ENCODE measurements at regions not wholly inside any gene's neighbourhood (a gene's known extent, or its start where the extent isn't known, plus 50 kb on each side); places are given as distances from the start of the nearest gene placed in this dataset.

- no peak for TF ChIP-seq CTCF (IDR thresholded peaks at IDR 0.05; ENCODE audit: extremely low read depth, low read depth, low read length)
- no peak overlapping the region for H3K4me2 ChIP-seq (ENCODE audit: insufficient read depth, low read length)
- H3K9me3 ChIP-seq (ENCODE audit: low read depth, low read length), result no peaks in the 10 kb centered on the region
- H2AFZ ChIP-seq (ENCODE audit: low read length), result no peak overlapping the region
- H3K27ac ChIP-seq (ENCODE audit: low read depth, low read length), result no peak overlapping the region
- H3K4me1 ChIP-seq (ENCODE audit: insufficient read depth, low read length), result no peaks in the 10 kb centered on the region
- H3K27me3 ChIP-seq (ENCODE audit: insufficient read depth, low read length), result no peaks in the 10 kb centered on the region
- H3K4me3 ChIP-seq (ENCODE audit: insufficient read depth, low read length), result no peak overlapping the region
- no peaks in the 10 kb centered on the region for H4K20me1 ChIP-seq (ENCODE audit: insufficient read depth, low read length)
- H3K79me2 ChIP-seq (ENCODE audit: insufficient read depth, low read length), result no peaks in the 10 kb centered on the region
- no peak for DNase-seq (ENCODE audit: insufficient read length, low spot score, missing footprints)
- H3K36me3 ChIP-seq (ENCODE audit: insufficient read depth, low read length), result no peaks in the 10 kb centered on the region
These were observed 253.1 kb downstream of the CGGBP1 start for GRCh38 chr3:87805670-87806069.

- no peak for TF ChIP-seq CTCF (IDR thresholded peaks at IDR 0.05; ENCODE audit: extremely low read depth, low read depth, low read length)
- Histone ChIP-seq H3K4me3 (ENCODE audit: insufficient read depth, low read length) (no peak overlapping the region), H3K9me3 (ENCODE audit: low read depth, low read length) (no peaks in the 10 kb centered on the region), H3K4me1 (ENCODE audit: insufficient read depth, low read length) (no peaks in the 10 kb centered on the region), H4K20me1 (ENCODE audit: insufficient read depth, low read length) (no peaks in the 10 kb centered on the region), H3K27ac (ENCODE audit: low read depth, low read length) (no peak overlapping the region), H3K4me2 (ENCODE audit: insufficient read depth, low read length) (no peak overlapping the region), H2AFZ (ENCODE audit: low read length) (no peak overlapping the region), H3K36me3 (ENCODE audit: insufficient read depth, low read length) (no peaks in the 10 kb centered on the region), H3K27me3 (ENCODE audit: insufficient read depth, low read length) (no peaks in the 10 kb centered on the region), H3K79me2 (ENCODE audit: insufficient read depth, low read length) (no peaks in the 10 kb centered on the region)
- no peak for DNase-seq (ENCODE audit: insufficient read length, low spot score, missing footprints)
These were observed 257.4 kb downstream of the CGGBP1 start for GRCh38 chr3:87801409-87801808.

- Histone ChIP-seq H3K27me3 (ENCODE audit: insufficient read depth, low read length) (no peaks in the 10 kb centered on the region), H3K4me1 (ENCODE audit: insufficient read depth, low read length) (no peaks in the 10 kb centered on the region), H3K4me3 (ENCODE audit: insufficient read depth, low read length) (no peak overlapping the region), H3K27ac (ENCODE audit: low read depth, low read length) (no peak overlapping the region), H3K79me2 (ENCODE audit: insufficient read depth, low read length) (no peaks in the 10 kb centered on the region), H2AFZ (ENCODE audit: low read length) (no peak overlapping the region), H3K4me2 (ENCODE audit: insufficient read depth, low read length) (no peak overlapping the region), H3K36me3 (ENCODE audit: insufficient read depth, low read length) (no peaks in the 10 kb centered on the region), H4K20me1 (ENCODE audit: insufficient read depth, low read length) (no peaks in the 10 kb centered on the region), H3K9me3 (ENCODE audit: low read depth, low read length) (no peaks in the 10 kb centered on the region)
- TF ChIP-seq CTCF (IDR thresholded peaks at IDR 0.05; ENCODE audit: extremely low read depth, low read depth, low read length), result no peak
- no peak for DNase-seq (ENCODE audit: insufficient read length, low spot score, missing footprints)
These were observed 258.3 kb downstream of the CGGBP1 start for GRCh38 chr3:87800516-87800915.

GRCh38 chr3:87798567-87798947 lies 260.2 kb downstream of the CGGBP1 start:
- Histone ChIP-seq H3K4me1 (ENCODE audit: insufficient read depth, low read length) (no peaks in the 10 kb centered on the region), H4K20me1 (ENCODE audit: insufficient read depth, low read length) (no peaks in the 10 kb centered on the region), H2AFZ (ENCODE audit: low read length) (no peak overlapping the region), H3K27me3 (ENCODE audit: insufficient read depth, low read length) (peaks cover 2% of the 10 kb centered on the region), H3K27ac (ENCODE audit: low read depth, low read length) (no peak overlapping the region), H3K4me2 (ENCODE audit: insufficient read depth, low read length) (no peak overlapping the region), H3K4me3 (ENCODE audit: insufficient read depth, low read length) (no peak overlapping the region), H3K9me3 (ENCODE audit: low read depth, low read length) (no peaks in the 10 kb centered on the region), H3K36me3 (ENCODE audit: insufficient read depth, low read length) (no peaks in the 10 kb centered on the region), H3K79me2 (ENCODE audit: insufficient read depth, low read length) (no peaks in the 10 kb centered on the region)
- no peak for DNase-seq (ENCODE audit: insufficient read length, low spot score, missing footprints)
- no peak for TF ChIP-seq CTCF (IDR thresholded peaks at IDR 0.05; ENCODE audit: extremely low read depth, low read depth, low read length)

Data from osteoblast (primary cell).